CD4-positive, alpha-beta T cell treated with Interleukin-17A for 4 hours (primary cell): ENCODE measurements at regions not wholly inside any gene's neighbourhood (a gene's known extent, or its start where the extent isn't known, plus 50 kb on each side); places are given as distances from the start of the nearest gene placed in this dataset.

ENCODE experiments used
- DNase-seq: peaks from one replicate; pipeline ENCODE4 v3.0.0-alpha.2; 2020; ENCODE audit warnings: mixed read lengths

- DNase-seq: no peak
These were observed 1008.5 kb upstream of the EEF2KMT start for GRCh38 chr16:6106061-6106460.

- no peak for DNase-seq
These were observed 1007.5 kb upstream of the EEF2KMT start for GRCh38 chr16:6105115-6105514.

GRCh38 chr16:6104428-6104827, 1006.8 kb upstream of the EEF2KMT start:
- DNase-seq: no peak

- DNase-seq: no peak
These were observed 1006.0 kb upstream of the EEF2KMT start for GRCh38 chr16:6103561-6103960.

GRCh38 chr16:6099102-6099501, 1001.5 kb upstream of the EEF2KMT start:
- DNase-seq: no peak

GRCh38 chr16:6096931-6097670, 999.5 kb upstream of the EEF2KMT start:
- no peak for DNase-seq

GRCh38 chr16:6095414-6095813, 997.8 kb upstream of the EEF2KMT start:
- no peak for DNase-seq

GRCh38 chr16:6091021-6091420, 993.4 kb upstream of the EEF2KMT start:
- no peak for DNase-seq

GRCh38 chr16:6081320-6081976, 983.9 kb upstream of the EEF2KMT start:
- no peak for DNase-seq

GRCh38 chr16:6076631-6077030, 979.0 kb upstream of the EEF2KMT start:
- no peak for DNase-seq

- no peak for DNase-seq
These were observed 970.5 kb upstream of the EEF2KMT start for GRCh38 chr16:6068063-6068462.

- DNase-seq: no peak
These were observed 969.1 kb upstream of the EEF2KMT start for GRCh38 chr16:6066652-6067051.

GRCh38 chr16:6063526-6063925, 965.9 kb upstream of the EEF2KMT start:
- no peak for DNase-seq

- no peak for DNase-seq
These were observed 962.1 kb upstream of the EEF2KMT start for GRCh38 chr16:6059671-6060070.

GRCh38 chr16:6057821-6058220, 960.2 kb upstream of the EEF2KMT start:
- no peak for DNase-seq

GRCh38 chr16:6048017-6048416, 950.4 kb upstream of the EEF2KMT start:
- DNase-seq: no peak

GRCh38 chr16:6047325-6047724, 949.7 kb upstream of the EEF2KMT start:
- DNase-seq: no peak

GRCh38 chr16:6038941-6039645, 941.5 kb upstream of the EEF2KMT start:
- no peak for DNase-seq

GRCh38 chr16:6035161-6035560, 937.6 kb upstream of the EEF2KMT start:
- no peak for DNase-seq

GRCh38 chr16:6034511-6034910, 936.9 kb upstream of the EEF2KMT start:
- DNase-seq: no peak

- no peak for DNase-seq
These were observed 934.8 kb upstream of the EEF2KMT start for GRCh38 chr16:6032438-6032837.

GRCh38 chr16:6031567-6031966, 934.0 kb upstream of the EEF2KMT start:
- DNase-seq: no peak

- no peak for DNase-seq
These were observed 933.5 kb upstream of the EEF2KMT start for GRCh38 chr16:6031102-6031501.

GRCh38 chr16:6027733-6028132, 930.1 kb upstream of the EEF2KMT start:
- no peak for DNase-seq
